Caco-2 (cell line): ENCODE measurements at regions not wholly inside any gene's neighbourhood (a gene's known extent, or its start where the extent isn't known, plus 50 kb on each side); places are given as distances from the start of the nearest gene placed in this dataset.

Experiments
- BruUV-seq: library from RNA; stranded (reverse); fragments of 400-500 nt; replicated peaks from 2 replicates; lab custom pipeline; 2021; lab: Mats Ljungman, UMichigan
- CTCF ChIA-PET: fragments of 300-600 bp; sonication (Branson Sonifier 250); formaldehyde crosslinking; loops from one replicate; lab custom pipeline; 2022; ENCODE audit warnings: antibody characterized with exemption; lab: Charles Lee
- POLR2A ChIA-PET: fragments of 300-600 bp; sonication (Branson Sonifier 250); formaldehyde crosslinking; loops from one replicate; lab custom pipeline; 2022; ENCODE audit warnings: antibody characterized with exemption; lab: Charles Lee
- DNase-seq, 2 experiments: peaks; one replicate each; pipeline versions ENCODE4 v3.0.0 to v3.0.0-alpha.2; 2020 to 2022
- H3K27me3 ChIP-seq: replicated peaks from 2 replicates; pipeline ENCODE4 v1.6.0; 2011; ENCODE audit warnings: low read length; ENCODE audit not compliant: control insufficient read depth, insufficient read depth
- H3K36me3 ChIP-seq: 2 replicates; pipeline ENCODE4 v1.5.1; 2011; ENCODE audit warnings: low read length; ENCODE audit not compliant: control insufficient read depth, insufficient read depth
- H3K4me1 ChIP-seq: fragments of 250-450 bp; sonication (Bioruptor Pico); 2 replicates; pipeline ENCODE4 v1.5.1; 2020; ENCODE audit warnings: mild to moderate bottlenecking
- H3K4me3 ChIP-seq: 2 replicates; pipeline ENCODE4 v1.5.1; 2011; ENCODE audit warnings: low read depth, mild to moderate bottlenecking, control low read depth, low read length
- H3K9me3 ChIP-seq: fragments of 250-450 bp; sonication (Bioruptor Pico); 2 replicates; pipeline ENCODE4 v1.5.1; 2020; ENCODE audit warnings: mild to moderate bottlenecking, moderate library complexity
- H3K27ac Mint-ChIP-seq: one replicate; pipeline ENCODE4 v1.8.0; 2022; ENCODE audit warnings: mixed read lengths; ENCODE audit not compliant: unreplicated experiment
- H3K27me3 Mint-ChIP-seq: one replicate; pipeline ENCODE4 v1.8.0; 2022; ENCODE audit warnings: mixed read lengths; ENCODE audit not compliant: insufficient read depth, unreplicated experiment
- H3K36me3 Mint-ChIP-seq: one replicate; pipeline ENCODE4 v1.8.0; 2022; ENCODE audit warnings: mild to moderate bottlenecking, mixed read lengths; ENCODE audit not compliant: insufficient read depth, unreplicated experiment
- H3K4me1 Mint-ChIP-seq: one replicate; pipeline ENCODE4 v1.8.0; 2022; ENCODE audit warnings: low read depth, mixed read lengths; ENCODE audit not compliant: unreplicated experiment
- H3K4me3 Mint-ChIP-seq: one replicate; pipeline ENCODE4 v1.8.0; 2022; ENCODE audit warnings: mild to moderate bottlenecking, moderate library complexity, mixed read lengths; ENCODE audit not compliant: unreplicated experiment
- H3K9me3 Mint-ChIP-seq: one replicate; pipeline ENCODE4 v1.8.0; 2022; ENCODE audit warnings: mixed read lengths; ENCODE audit not compliant: unreplicated experiment
- intact Hi-C: fragments of 100-400 bp; cut with micrococcal nuclease; formaldehyde crosslinking; loops from one replicate; pipeline ENCODE4 v1.10.0; 2022; ENCODE audit not compliant: unreplicated experiment
- TF ChIP-seq, protein P1 (sequence below), 2 experiments: fragments of 200-600 bp in 1 of 2; IDR thresholded peaks; 1 replicate in 1 of 2; 2 replicates in 1 of 2; pipeline versions ENCODE4 v1.5.1 to v1.8.0; 2011 to 2022; ENCODE audit warnings: antibody characterized with exemption in 1 of 2, control low read depth in 1 of 2, inconsistent platforms in 1 of 2, low read depth in 1 of 2, low read length in 1 of 2, mild to moderate bottlenecking in 1 of 2, moderate library complexity in 1 of 2; ENCODE audit not compliant: insufficient read depth in 1 of 2, severe bottlenecking in 1 of 2, unreplicated experiment in 1 of 2

DNA sequence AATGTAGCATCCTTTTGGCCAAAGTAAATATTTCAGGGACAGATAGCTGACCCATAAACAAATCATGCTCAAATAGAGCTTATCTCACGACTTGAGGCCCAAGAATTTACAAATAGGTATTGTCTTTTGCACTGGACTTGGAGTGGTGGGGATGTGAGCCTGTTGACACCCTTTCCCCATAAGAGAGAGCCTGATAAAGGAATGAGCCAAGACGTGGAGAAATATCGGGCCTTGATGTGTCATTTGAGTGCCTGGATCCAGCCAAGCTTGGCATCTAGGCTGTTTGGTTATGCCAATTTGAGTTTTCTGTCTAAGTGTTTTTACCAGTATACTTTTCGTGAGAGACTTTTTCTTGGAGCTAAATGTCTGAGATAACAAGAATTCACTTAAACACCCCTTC, 112.9 kb upstream of the RGMA start:
- Mint-ChIP-seq H3K27me3 (no peaks in the 10 kb centered on the region), H3K4me3 (no peak overlapping the region), H3K36me3 (no peaks in the 10 kb centered on the region), H3K4me1 (peaks cover 23% of the 10 kb centered on the region), H3K9me3 (peaks cover 9% of the 10 kb centered on the region), H3K27ac (no peak overlapping the region)
- CTCF ChIA-PET = no interaction called here
- DNase-seq = no peak
- H3K4me3 ChIP-seq = no peak overlapping the region
- H3K36me3 ChIP-seq = no peaks in the 10 kb centered on the region
- intact Hi-C loops = no loop called here
- no TSS peak for BruUV-seq
- no peaks in the 10 kb centered on the region for H3K27me3 ChIP-seq
- H3K4me1 ChIP-seq = peaks cover 33% of the 10 kb centered on the region
- peaks cover 5% of the 10 kb centered on the region; the same call in 1 of the 2 replicates for H3K9me3 ChIP-seq
- POLR2A ChIA-PET = no interaction called here
- TF ChIP-seq, protein P1, sequence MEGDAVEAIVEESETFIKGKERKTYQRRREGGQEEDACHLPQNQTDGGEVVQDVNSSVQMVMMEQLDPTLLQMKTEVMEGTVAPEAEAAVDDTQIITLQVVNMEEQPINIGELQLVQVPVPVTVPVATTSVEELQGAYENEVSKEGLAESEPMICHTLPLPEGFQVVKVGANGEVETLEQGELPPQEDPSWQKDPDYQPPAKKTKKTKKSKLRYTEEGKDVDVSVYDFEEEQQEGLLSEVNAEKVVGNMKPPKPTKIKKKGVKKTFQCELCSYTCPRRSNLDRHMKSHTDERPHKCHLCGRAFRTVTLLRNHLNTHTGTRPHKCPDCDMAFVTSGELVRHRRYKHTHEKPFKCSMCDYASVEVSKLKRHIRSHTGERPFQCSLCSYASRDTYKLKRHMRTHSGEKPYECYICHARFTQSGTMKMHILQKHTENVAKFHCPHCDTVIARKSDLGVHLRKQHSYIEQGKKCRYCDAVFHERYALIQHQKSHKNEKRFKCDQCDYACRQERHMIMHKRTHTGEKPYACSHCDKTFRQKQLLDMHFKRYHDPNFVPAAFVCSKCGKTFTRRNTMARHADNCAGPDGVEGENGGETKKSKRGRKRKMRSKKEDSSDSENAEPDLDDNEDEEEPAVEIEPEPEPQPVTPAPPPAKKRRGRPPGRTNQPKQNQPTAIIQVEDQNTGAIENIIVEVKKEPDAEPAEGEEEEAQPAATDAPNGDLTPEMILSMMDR (IDR thresholded peaks at IDR 0.05; ENCODE audit: insufficient read depth in 1 of 2, low read depth in 1 of 2, low read length in 1 of 2, severe bottlenecking in 1 of 2, unreplicated experiment in 1 of 2) = no peak

DNA sequence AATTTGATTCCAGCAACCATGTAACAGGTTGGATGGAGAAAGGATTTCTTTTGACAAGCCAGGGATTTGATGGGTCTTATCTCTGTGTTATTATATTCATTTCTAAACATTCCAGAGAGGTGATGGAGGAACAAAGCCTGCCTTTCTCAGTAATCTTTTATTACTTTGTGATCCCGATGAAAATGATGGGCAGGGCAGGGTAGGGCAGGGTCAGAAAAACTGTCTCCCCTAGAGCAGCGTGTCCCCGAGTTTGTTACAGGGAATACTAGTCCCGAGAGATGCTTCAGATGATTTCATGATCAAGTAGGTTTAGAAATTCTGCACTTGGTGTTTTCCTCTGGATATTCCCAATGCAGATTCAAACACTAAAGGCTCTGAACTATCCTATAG, 111.8 kb upstream of the RGMA start:
- intact Hi-C loops = loop anchor here (1.0 kb wide), 1 partner anchor 140 kb away; no protein-coding TSS in a partner anchor
- TF ChIP-seq, protein P1 (IDR thresholded peaks at IDR 0.05; ENCODE audit: insufficient read depth in 1 of 2, low read depth in 1 of 2, low read length in 1 of 2, severe bottlenecking in 1 of 2, unreplicated experiment in 1 of 2) = no peak
- no TSS peak for BruUV-seq
- Mint-ChIP-seq H3K36me3 (peaks cover 6% of the 10 kb centered on the region), H3K27ac (peak overlapping the region; percentile 68), H3K9me3 (peaks cover 16% of the 10 kb centered on the region), H3K4me1 (peaks cover 28% of the 10 kb centered on the region), H3K4me3 (peak overlapping the region; percentile 2), H3K27me3 (no peaks in the 10 kb centered on the region)
- DNase-seq = no peak
- Histone ChIP-seq H3K4me1 (peaks cover 33% of the 10 kb centered on the region), H3K9me3 (peaks cover 9% of the 10 kb centered on the region; the same call in 1 of the 2 replicates), H3K4me3 (no peak overlapping the region), H3K36me3 (no peaks in the 10 kb centered on the region), H3K27me3 (no peaks in the 10 kb centered on the region)
- POLR2A ChIA-PET = no interaction called here
- CTCF ChIA-PET = interaction anchor here (1.4 kb wide), 1 partner anchor 113 kb away, joined by 4 read pairs; no protein-coding TSS in a partner anchor

DNA sequence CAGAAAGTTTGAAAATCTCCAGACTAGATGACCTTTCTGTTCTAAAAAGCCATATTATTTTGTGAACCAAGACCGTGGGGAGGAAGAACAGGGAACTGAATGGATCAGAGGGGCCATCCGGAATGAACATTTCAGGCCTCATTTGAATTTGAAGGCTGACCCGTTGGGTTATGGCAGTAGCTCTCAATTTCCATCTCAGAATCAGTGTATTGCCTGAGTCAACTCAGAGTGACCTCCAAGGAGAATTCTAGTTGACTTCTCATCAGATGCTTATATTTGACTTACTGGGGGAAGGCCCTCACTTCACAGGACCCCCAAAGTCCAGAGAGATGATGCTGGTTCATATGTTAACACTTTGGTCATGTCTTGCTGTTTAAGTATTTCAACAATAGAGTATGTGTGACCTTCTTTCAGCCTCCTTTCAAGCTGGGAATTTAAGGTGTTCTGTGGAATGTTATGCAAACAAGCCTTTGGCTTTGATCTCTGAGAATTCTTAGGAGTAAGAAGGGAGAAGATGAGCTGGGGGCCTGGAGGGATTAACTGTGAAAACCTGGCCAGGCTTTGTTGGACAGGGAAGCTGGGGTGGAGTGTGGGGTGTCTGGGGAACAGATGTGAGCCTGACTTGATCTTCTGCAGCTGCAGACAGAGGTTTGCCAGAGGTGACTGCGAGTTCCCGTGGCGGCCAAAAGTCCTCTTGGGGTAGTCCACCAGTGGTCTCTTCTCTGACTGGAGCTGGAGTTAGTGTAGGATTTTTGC, 111.2 kb upstream of the RGMA start:
- intact Hi-C loops = loop anchor here (1.0 kb wide), 1 partner anchor 141 kb away; no protein-coding TSS in a partner anchor
- no TSS peak for BruUV-seq
- peak overlapping the region; percentile 2 for H3K4me3 Mint-ChIP-seq
- Histone ChIP-seq H3K36me3 (no peaks in the 10 kb centered on the region), H3K4me3 (no peak overlapping the region), H3K4me1 (peaks cover 33% of the 10 kb centered on the region), H3K27me3 (no peaks in the 10 kb centered on the region), H3K9me3 (peaks cover 12% of the 10 kb centered on the region; the same call in 1 of the 2 replicates)
- H3K9me3 Mint-ChIP-seq = peaks cover 18% of the 10 kb centered on the region
- peaks cover 6% of the 10 kb centered on the region for H3K36me3 Mint-ChIP-seq
- ChIA-PET CTCF (interaction anchor here (1.4 kb wide), 1 partner anchor 113 kb away, joined by 4 read pairs; no protein-coding TSS in a partner anchor), POLR2A (no interaction called here)
- peak overlapping the region; percentile 68 for H3K27ac Mint-ChIP-seq
- peak; percentile 43 to 51 for DNase-seq
- TF ChIP-seq, protein P1 (IDR thresholded peaks at IDR 0.05; ENCODE audit: insufficient read depth in 1 of 2, low read depth in 1 of 2, low read length in 1 of 2, severe bottlenecking in 1 of 2, unreplicated experiment in 1 of 2) = no peak
- no peaks in the 10 kb centered on the region for H3K27me3 Mint-ChIP-seq
- H3K4me1 Mint-ChIP-seq = peaks cover 30% of the 10 kb centered on the region
